ENCODE measurements at regions not wholly inside any gene's neighbourhood (a gene's known extent, or its start where the extent isn't known, plus 50 kb on each side); places are given as distances from the start of the nearest gene placed in this dataset.

GRCh38 chr6:170107606-170108222 is 183.2 kb downstream of the DLL1 start:
- no peak for TF ChIP-seq CTCF (IDR thresholded peaks at IDR 0.05; ENCODE audit: extremely low read depth in 1 of 2, insufficient read depth in 1 of 2, low read depth in 1 of 2, low read length in 2 of 2)
- TF ChIP-seq FOS (IDR thresholded peaks at IDR 0.05; ENCODE audit: borderline replicate concordance, insufficient read depth, low read length), result no peak
- no peak for TF ChIP-seq POLR2A (IDR thresholded peaks at IDR 0.05; ENCODE audit: low read depth, low read length)
